SH-SY5Y (cell line): ENCODE measurements at regions not wholly inside any gene's neighbourhood (a gene's known extent, or its start where the extent isn't known, plus 50 kb on each side); places are given as distances from the start of the nearest gene placed in this dataset.

Experiments used
- GATA2 ChIP-seq: IDR thresholded peaks from 2 replicates; pipeline ENCODE4 v1.6.1; 2011; ENCODE audit warnings: mild to moderate bottlenecking, low read depth, low read length
- GATA3 ChIP-seq: IDR thresholded peaks from 2 replicates; pipeline ENCODE4 v1.6.1; 2011; ENCODE audit warnings: low read depth, mild to moderate bottlenecking, low read length, moderate library complexity

DNA sequence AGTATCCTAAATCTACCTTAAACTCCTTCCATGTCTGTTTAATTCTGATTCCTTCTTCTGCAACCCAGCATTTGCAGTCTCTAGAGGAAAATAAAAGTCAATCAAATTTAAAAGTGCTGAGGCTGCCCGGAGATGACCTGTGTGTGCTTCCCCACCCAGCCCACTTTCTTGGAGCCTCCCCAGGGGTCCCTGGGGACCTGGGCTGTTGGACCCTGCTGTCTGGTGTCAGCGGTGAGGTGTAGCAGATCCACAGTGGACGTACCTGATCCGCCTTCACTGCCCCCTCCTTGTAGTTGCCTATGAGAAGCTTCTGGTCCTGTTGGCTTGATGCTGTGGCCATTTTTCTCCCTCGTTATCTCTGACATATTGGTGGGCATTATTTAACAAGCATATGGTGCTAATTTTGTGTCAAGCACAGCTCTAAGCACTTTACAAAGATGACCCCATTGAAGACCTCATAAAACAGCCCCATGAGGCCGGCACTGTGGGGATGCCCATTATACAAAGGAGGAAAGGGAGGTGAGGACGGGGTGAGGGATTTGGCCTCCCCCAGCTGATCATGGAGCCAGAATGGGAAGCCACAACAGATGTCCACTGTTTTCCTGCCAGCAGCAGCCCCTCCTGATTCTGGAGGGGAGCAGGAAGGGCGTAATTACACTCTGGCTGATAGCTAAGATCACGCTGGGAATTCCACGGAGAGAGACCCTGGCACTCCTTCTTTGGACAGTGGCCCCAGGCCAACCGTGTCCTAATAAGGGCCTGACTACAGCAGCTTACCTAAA lies 628.2 kb downstream of the CDH26 start:
- TF ChIP-seq GATA2 (peak; percentile 55), GATA3 (no peak)
